Left lung (tissue), 4 donors: ENCODE measurements at regions not wholly inside any gene's neighbourhood (a gene's known extent, or its start where the extent isn't known, plus 50 kb on each side); places are given as distances from the start of the nearest gene placed in this dataset.
A peak's percentile ranks its signal among the peaks of the same experiment; 100 is the strongest.

Source experiments
- ATAC-seq: fragments of 200-7000 bp; cut with Tn5 transposase; one replicate; pipeline ENCODE4 v1.9.1; 2020; ENCODE audit warnings: moderate library complexity
- DNase-seq, 4 donors: peaks; one replicate each; pipeline ENCODE4 v3.0.0-alpha.2; 2013 to 2020
- H3K27ac ChIP-seq, 2 donors: fragments of 200-600 bp; sonication (generic) in 1 of 2; one replicate each; pipeline versions ENCODE4 v1.5.0 to v1.8.0; 2020 to 2021
- H3K27me3 ChIP-seq, 2 donors: fragments of 200-600 bp; sonication (generic) in 1 of 2; one replicate each; pipeline versions ENCODE4 v1.5.0 to v1.8.0; 2020 to 2021
- H3K36me3 ChIP-seq, 2 donors: fragments of 200-600 bp; sonication (generic) in 1 of 2; one replicate each; pipeline versions ENCODE4 v1.5.0 to v1.8.0; 2020 to 2021
- H3K4me1 ChIP-seq, 2 donors: fragments of 200-600 bp; one replicate each; pipeline ENCODE4 v1.8.0; 2021
- H3K4me3 ChIP-seq, 2 donors: fragments of 200-600 bp; sonication (generic) in 1 of 2; one replicate each; pipeline versions ENCODE4 v1.5.0 to v1.8.0; 2020 to 2021; ENCODE audit warnings: mild to moderate bottlenecking in 1 of 2
- H3K9me3 ChIP-seq, 2 donors: fragments of 200-600 bp; sonication (generic) in 1 of 2; one replicate each; pipeline versions ENCODE4 v1.5.0 to v1.8.0; 2020 to 2021
- CTCF ChIP-seq, 2 donors: fragments of 200-600 bp; sonication (generic) in 1 of 2; IDR thresholded peaks; one replicate each; pipeline versions ENCODE4 v1.5.0 to v1.8.0; 2021; ENCODE audit warnings: antibody characterized with exemption in 2 of 2
- intact Hi-C, 2 donors: fragments of 100-400 bp; cut with DNase I; formaldehyde crosslinking; loops; one replicate each; pipeline versions ENCODE4 v1.11.2 to v1.14.2; 2022
- donor health status: DM: no; HTN: yes; CAD: no.
- donor health status: DM: no; HTN: no; CAD: no.

- intact Hi-C loops, result no loop called here
- H3K36me3 ChIP-seq, result no peaks in the 10 kb centered on the region
- no peaks in the 10 kb centered on the region for H3K4me1 ChIP-seq
- no peak overlapping the region for H3K27ac ChIP-seq
- no peak for ATAC-seq
- no peak overlapping the region for H3K4me3 ChIP-seq
- H3K27me3 ChIP-seq, result no peaks in the 10 kb centered on the region
- DNase-seq, result no peak
- TF ChIP-seq CTCF (IDR thresholded peaks at IDR 0.05), result no peak
- peaks cover 0 to 12% of the 10 kb centered on the region in 2 donors for H3K9me3 ChIP-seq
These were observed 1556.8 kb downstream of the EFNA5 start for GRCh38 chr5:106113922-106114321.

- no peaks in the 10 kb centered on the region for H3K27me3 ChIP-seq
- DNase-seq (no peak), ATAC-seq (no peak)
- no peaks in the 10 kb centered on the region for H3K4me1 ChIP-seq
- no peak overlapping the region for H3K27ac ChIP-seq
- intact Hi-C loops, result no loop called here
- H3K36me3 ChIP-seq, result no peaks in the 10 kb centered on the region
- TF ChIP-seq CTCF (IDR thresholded peaks at IDR 0.05), result no peak
- H3K4me3 ChIP-seq, result no peak overlapping the region
- no peaks in the 10 kb centered on the region for H3K9me3 ChIP-seq
These were observed 1564.4 kb downstream of the EFNA5 start for GRCh38 chr5:106106384-106106783.

DNA sequence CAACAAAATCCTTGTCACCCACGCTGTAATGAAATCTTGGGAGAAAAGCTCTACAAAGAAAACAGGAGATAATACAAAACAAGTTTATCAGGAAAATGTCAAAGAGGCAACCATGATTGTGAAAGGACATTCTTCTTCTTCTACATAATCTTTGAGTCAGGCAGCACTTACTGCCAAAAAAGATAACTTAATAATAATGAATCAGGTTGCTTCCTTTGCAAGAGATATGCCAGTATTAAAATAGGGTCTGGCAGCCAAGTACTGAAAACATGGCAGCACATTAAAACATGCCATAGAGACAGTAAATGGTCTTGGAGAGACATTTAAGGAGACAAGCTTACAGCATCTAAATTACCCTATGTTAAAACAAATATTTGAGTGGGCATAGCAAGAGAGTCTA lies 1573.4 kb downstream of the EFNA5 start:
- Histone ChIP-seq H3K27me3 (no peaks in the 10 kb centered on the region), H3K36me3 (no peaks in the 10 kb centered on the region), H3K4me1 (no peaks in the 10 kb centered on the region), H3K27ac (no peak overlapping the region), H3K4me3 (no peak overlapping the region), H3K9me3 (no peaks in the 10 kb centered on the region)
- ATAC-seq (no peak), DNase-seq (no peak)
- intact Hi-C loops, result no loop called here
- TF ChIP-seq CTCF (IDR thresholded peaks at IDR 0.05), result no peak

DNA sequence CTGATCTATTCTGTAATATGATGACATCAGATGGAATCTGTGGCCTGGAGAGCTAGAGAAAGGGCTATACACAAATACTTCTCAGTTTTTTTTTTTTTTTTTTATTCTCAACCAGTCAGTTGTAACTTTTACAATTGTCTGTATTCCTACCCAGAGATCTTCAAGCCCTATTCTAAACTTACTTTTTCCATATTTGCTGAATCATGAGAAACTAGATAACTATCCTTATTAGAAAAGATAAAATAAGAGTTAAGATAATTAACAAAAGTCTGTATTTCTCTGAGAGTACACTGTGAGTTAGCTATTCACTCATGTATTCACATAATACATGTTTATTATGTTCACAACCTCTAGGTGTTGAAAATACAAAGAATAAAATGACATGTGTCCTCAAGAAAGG lies 1575.9 kb downstream of the EFNA5 start:
- intact Hi-C loops, result no loop called here
- DNase-seq (no peak), ATAC-seq (no peak)
- no peaks in the 10 kb centered on the region for H3K36me3 ChIP-seq
- no peaks in the 10 kb centered on the region for H3K4me1 ChIP-seq
- TF ChIP-seq CTCF (IDR thresholded peaks at IDR 0.05), result no peak
- no peak overlapping the region for H3K27ac ChIP-seq
- H3K9me3 ChIP-seq, result no peaks in the 10 kb centered on the region
- no peaks in the 10 kb centered on the region for H3K27me3 ChIP-seq
- no peak overlapping the region for H3K4me3 ChIP-seq

- Histone ChIP-seq H3K4me1 (no peaks in the 10 kb centered on the region), H3K36me3 (no peaks in the 10 kb centered on the region), H3K27me3 (no peaks in the 10 kb centered on the region), H3K4me3 (no peak overlapping the region), H3K9me3 (no peaks in the 10 kb centered on the region), H3K27ac (no peak overlapping the region)
- DNase-seq, result peak in 1 of 4 donors; percentile 17
- intact Hi-C loops, result no loop called here
- TF ChIP-seq CTCF (IDR thresholded peaks at IDR 0.05), result no peak
- no peak for ATAC-seq
These were observed 1576.5 kb downstream of the EFNA5 start for GRCh38 chr5:106094204-106094607.
